K562 (cell line): ENCODE measurements at regions not wholly inside any gene's neighbourhood (a gene's known extent, or its start where the extent isn't known, plus 50 kb on each side); places are given as distances from the start of the nearest gene placed in this dataset.

Source experiments
- ATAC-seq: fragments of 200-7000 bp; cut with Tn5 transposase; 3 replicates; pipeline ENCODE4 v1.9.1; 2020; ENCODE audit warnings: moderate library complexity
- BruUV-seq: library from RNA; stranded (reverse); fragments of 400-500 nt; replicated peaks from 2 replicates; lab custom pipeline; 2021; lab: Mats Ljungman, UMichigan
- CTCF ChIA-PET: fragments of 300-600 bp; formaldehyde crosslinking; extraction: SDS; loops from one replicate; lab custom pipeline; 2021; ENCODE audit warnings: low intra/inter-chr PET ratio; lab: Yijun Ruan, JAX
- POLR2A ChIA-PET: fragments of 300-600, 350-650 bp; sonication (Branson Sonifier 250); formaldehyde crosslinking; extraction: SDS; loops from one replicate; lab custom pipeline; 2021; ENCODE audit warnings: antibody characterized with exemption, inconsistent platforms; lab: Yijun Ruan, JAX
- DNase-seq, 4 experiments: peaks; one replicate each; pipeline versions ENCODE4 v3.0.0 to v3.0.0-alpha.2; 2011 to 2018; ENCODE audit warnings: low spot score in 3 of 4, mixed read lengths in 3 of 4; ENCODE audit errors: extremely low read depth in 1 of 4
- FAIRE-seq: peaks from 2 replicates; lab custom pipeline; 2011; peaks lifted over from hg19 to GRCh38; lab: Jason Lieb, UNC
- H2AFZ ChIP-seq: 2 replicates; pipeline ENCODE4 v1.6.0; 2011; ENCODE audit warnings: low read depth, low read length, control low read depth, inconsistent platforms
- H3K27ac ChIP-seq: fragments of 200-600 bp; 3 replicates; pipeline ENCODE4 v1.8.0; 2011; ENCODE audit warnings: low read depth, mild to moderate bottlenecking, control low read depth, inconsistent platforms, low read length, moderate library complexity, mixed read lengths; ENCODE audit errors: extremely low read depth
- H3K27me3 ChIP-seq, 2 experiments: fragments of 300-600 bp in 1 of 2; 2 replicates in 1 of 2; 3 replicates in 1 of 2; pipeline versions ENCODE4 v1.6.0 to v1.8.0; 2011; ENCODE audit warnings: inconsistent platforms in 2 of 2, low read length in 2 of 2, mild to moderate bottlenecking in 1 of 2, mixed read lengths in 1 of 2, moderate library complexity in 1 of 2; ENCODE audit not compliant: control insufficient read depth in 2 of 2, insufficient read depth in 2 of 2
- H3K36me3 ChIP-seq: fragments of 300-600 bp; 3 replicates; pipeline ENCODE4 v1.8.0; 2011; ENCODE audit warnings: mild to moderate bottlenecking, low read length, inconsistent platforms; ENCODE audit not compliant: control insufficient read depth, insufficient read depth
- H3K4me1 ChIP-seq, 2 experiments: fragments of 200-600 bp in 1 of 2; replicated peaks in 1 of 2; 2 replicates in 1 of 2; 3 replicates in 1 of 2; pipeline versions ENCODE4 v1.5.1 to v1.8.0; 2011; ENCODE audit warnings: inconsistent platforms in 2 of 2, low read length in 2 of 2, mild to moderate bottlenecking in 1 of 2, mixed read lengths in 1 of 2, moderate library complexity in 1 of 2; ENCODE audit not compliant: control insufficient read depth in 2 of 2, insufficient read depth in 2 of 2
- H3K4me2 ChIP-seq: 2 replicates; pipeline ENCODE4 v1.6.1; 2011; ENCODE audit warnings: low read length, control low read depth, inconsistent platforms, mixed read lengths; ENCODE audit not compliant: insufficient read depth
- H3K4me3 ChIP-seq: fragments of 200-600 bp; sonication (generic), shearing (Covaris generic); 2 replicates; pipeline ENCODE4 v1.5.1; 2016; ENCODE audit warnings: control low read depth, inconsistent platforms
- H3K79me2 ChIP-seq: fragments of 200-600 bp; 3 replicates; pipeline ENCODE4 v1.8.0; 2011; ENCODE audit warnings: low read length, inconsistent platforms; ENCODE audit not compliant: control insufficient read depth, insufficient read depth
- H3K9ac ChIP-seq, 2 experiments: 2 replicates each; pipeline versions ENCODE4 v1.6.0 to v1.6.1; 2011; ENCODE audit warnings: low read depth in 2 of 2, low read length in 2 of 2, control low read depth in 1 of 2, inconsistent platforms in 1 of 2, mild to moderate bottlenecking in 1 of 2, mixed read lengths in 1 of 2; ENCODE audit not compliant: insufficient read depth in 1 of 2
- H3K9me1 ChIP-seq: one replicate; pipeline ENCODE4 v1.6.0; 2011; ENCODE audit warnings: inconsistent platforms, mild to moderate bottlenecking, low read length, moderate library complexity; ENCODE audit not compliant: control insufficient read depth, insufficient read depth
- H3K9me3 ChIP-seq: replicated peaks from 2 replicates; pipeline ENCODE4 v1.5.1; 2011; ENCODE audit warnings: low read depth, low read length, inconsistent platforms; ENCODE audit not compliant: control insufficient read depth, insufficient read depth
- H4K20me1 ChIP-seq: replicated peaks from 2 replicates; pipeline ENCODE4 v1.6.1; 2011; ENCODE audit warnings: low read length, inconsistent platforms, mixed read lengths; ENCODE audit not compliant: control insufficient read depth, insufficient read depth
- C11orf30 ChIP-seq: fragments of 450-650 bp; IDR thresholded peaks from 2 replicates; pipeline ENCODE4 v1.6.1; 2016; ENCODE audit warnings: low read depth, mild to moderate bottlenecking
- CBX5 ChIP-seq: IDR thresholded peaks from 2 replicates; pipeline ENCODE4 v1.6.1; 2014; ENCODE audit warnings: low read depth, borderline replicate concordance
- EGR1 ChIP-seq: fragments of 450-650 bp; conservative IDR thresholded peaks from 2 replicates; pipeline ENCODE4 v1.6.1; 2017; ENCODE audit warnings: mild to moderate bottlenecking
- FOXA3 ChIP-seq, 2 experiments: fragments of 450-650 bp in 1 of 2; sonication (generic) in 1 of 2; formaldehyde crosslinking; IDR thresholded peaks in 1 of 2; conservative IDR thresholded peaks in 1 of 2; 2 replicates each; pipeline versions ENCODE4 v1.4.0 to v1.8.0; 2020 to 2022; ENCODE audit warnings: mild to moderate bottlenecking in 2 of 2, missing genetic modification reagents in 1 of 2
- FOXM1 ChIP-seq, 2 experiments: fragments of 450-650 bp in 1 of 2; sonication (generic) in 1 of 2; formaldehyde crosslinking in 1 of 2; IDR thresholded peaks; 2 replicates each; pipeline versions ENCODE4 v1.6.1 to v1.9.0; 2017 to 2022; ENCODE audit warnings: low read depth in 2 of 2, mild to moderate bottlenecking in 2 of 2, missing genetic modification reagents in 1 of 2, moderate library complexity in 1 of 2
- HDAC1 ChIP-seq, 2 experiments: fragments of 450-650 bp; IDR thresholded peaks; 2 replicates each; pipeline ENCODE4 v1.6.1; 2016 to 2017; ENCODE audit warnings: inconsistent platforms in 1 of 2, mild to moderate bottlenecking in 1 of 2, moderate library complexity in 1 of 2
- HINFP ChIP-seq: fragments of 450-650 bp; conservative IDR thresholded peaks from 2 replicates; pipeline ENCODE4 v1.6.1; 2016; ENCODE audit warnings: missing genetic modification characterization, low read depth, mild to moderate bottlenecking, control low read depth, missing compliant biosample characterization
- MAFF ChIP-seq: IDR thresholded peaks from 2 replicates; pipeline ENCODE4 v1.6.1; 2012; ENCODE audit warnings: low read length, improper control_type of control experiment
- MAFK ChIP-seq: IDR thresholded peaks from 2 replicates; pipeline ENCODE4 v1.6.1; 2011; ENCODE audit warnings: low read length, improper control_type of control experiment
- NFYB ChIP-seq: IDR thresholded peaks from 2 replicates; pipeline ENCODE4 v1.6.1; 2011; ENCODE audit warnings: mild to moderate bottlenecking, moderate library complexity; ENCODE audit not compliant: insufficient read length; ENCODE audit errors: extremely low read depth
- NONO ChIP-seq, 2 experiments: fragments of 200-400 bp in 1 of 2; fragments of 450-650 bp in 1 of 2; formaldehyde crosslinking in 1 of 2; IDR thresholded peaks; 2 replicates each; pipeline ENCODE4 v1.6.1; 2017; ENCODE audit warnings: low read depth in 2 of 2, mild to moderate bottlenecking in 2 of 2, moderate library complexity in 2 of 2, low read length in 1 of 2
- POLR3A ChIP-seq: IDR thresholded peaks from 2 replicates; pipeline ENCODE4 v1.6.1; 2011; ENCODE audit warnings: borderline replicate concordance, mild to moderate bottlenecking, moderate library complexity; ENCODE audit not compliant: insufficient read length, insufficient read depth; ENCODE audit errors: extremely low read depth
- SMAD4 ChIP-seq: fragments of 250-450 bp; sonication (Bioruptor Pico); conservative IDR thresholded peaks from 2 replicates; pipeline ENCODE4 v1.8.0; 2021; ENCODE audit warnings: inconsistent platforms, mild to moderate bottlenecking, moderate library complexity
- SP2 ChIP-seq: IDR thresholded peaks from 2 replicates; pipeline ENCODE4 v1.6.1; 2011; ENCODE audit warnings: mild to moderate bottlenecking, low read depth, low read length, moderate library complexity; ENCODE audit not compliant: poor library complexity, severe bottlenecking; ENCODE audit errors: extremely low read depth
- TEAD2 ChIP-seq: fragments of 450-650 bp; IDR thresholded peaks from 2 replicates; pipeline ENCODE4 v1.6.1; 2016; ENCODE audit warnings: missing genetic modification characterization, control low read depth, missing compliant biosample characterization
- U2AF2 ChIP-seq: fragments of 200-400 bp; formaldehyde crosslinking; optimal IDR thresholded peaks from 2 replicates; pipeline ENCODE3; 2017; ENCODE audit warnings: low read depth, mild to moderate bottlenecking, low read length
- XRCC4 ChIP-seq: IDR thresholded peaks from one replicate; pipeline ENCODE4 v1.6.1; 2011; ENCODE audit not compliant: insufficient read depth, insufficient read length; ENCODE audit errors: extremely low read depth
- XRCC5 ChIP-seq: fragments of 200-400 bp; formaldehyde crosslinking; IDR thresholded peaks from 2 replicates; pipeline ENCODE4 v1.6.1; 2017; ENCODE audit warnings: low read depth, mild to moderate bottlenecking, low read length
- ZNF217 ChIP-seq: sonication (generic); formaldehyde crosslinking; IDR thresholded peaks from 2 replicates; pipeline ENCODE4 v1.8.0; 2022; ENCODE audit warnings: mild to moderate bottlenecking, missing genetic modification reagents
- ZNF316 ChIP-seq: fragments of 450-650 bp; IDR thresholded peaks from 2 replicates; pipeline ENCODE4 v1.6.1; 2016
- in situ Hi-C: fragments of 300-500 bp; cut with MboI; formaldehyde crosslinking; loops from 4 replicates; pipeline ENCODE4 v1.15.0; 2018; ENCODE audit warnings: inconsistent platforms, mixed read lengths
- intact Hi-C: fragments of 100-400 bp; cut with micrococcal nuclease; formaldehyde crosslinking; loops from 2 replicates; pipeline ENCODE4 v1.14.2; 2022
- TF ChIP-seq, protein P1 (sequence below): sonication (generic); formaldehyde crosslinking; IDR thresholded peaks from 2 replicates; pipeline ENCODE4 v1.8.0; 2022; ENCODE audit warnings: missing genetic modification reagents, mild to moderate bottlenecking, borderline replicate concordance

DNA sequence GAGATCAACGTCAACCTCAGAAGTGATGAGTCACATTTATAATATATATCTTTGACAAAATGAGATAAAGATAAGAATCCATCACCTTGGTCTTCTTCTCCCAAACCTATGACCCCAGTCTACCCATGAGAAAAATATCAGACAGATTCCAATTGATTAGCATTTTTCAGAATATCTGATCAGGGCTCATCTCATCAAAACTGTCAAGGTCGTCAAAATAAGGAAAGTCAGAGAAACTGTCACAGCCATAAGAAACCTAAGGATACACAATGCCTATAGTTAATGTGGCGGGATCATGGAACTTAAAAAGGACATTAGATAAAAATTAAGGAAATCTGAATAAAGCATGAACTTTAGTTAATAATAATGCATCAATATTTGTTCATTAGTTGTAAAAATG lies 374.1 kb downstream of the FAT4 start (continued):
- TF ChIP-seq HINFP (tag) (no peak), SMAD4 (no peak), U2AF2 (no peak), XRCC5 (no peak), EGR1 (no peak)

DNA sequence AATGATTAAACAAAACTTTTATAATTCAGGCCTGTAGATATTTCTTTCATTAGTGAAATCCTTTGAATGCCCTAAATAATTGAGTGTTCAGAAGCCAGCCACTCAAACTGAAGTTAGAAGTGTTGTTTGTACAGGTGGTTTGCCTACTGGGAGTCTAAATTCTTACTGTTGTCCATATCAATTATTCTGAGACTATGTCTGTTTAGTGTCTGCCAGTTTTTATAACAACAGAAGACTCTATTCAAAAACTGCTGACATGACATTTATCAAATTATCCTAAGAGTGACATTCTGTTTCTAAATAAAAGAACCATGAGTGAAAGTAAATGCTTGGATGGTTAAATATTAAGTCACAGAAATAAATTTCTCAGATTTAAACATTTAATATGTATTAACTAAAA lies 375.1 kb downstream of the FAT4 start:
- ATAC-seq (no peak), DNase-seq (no peak), FAIRE-seq (no peak)
- H3K4me1 ChIP-seq, result no peaks in the 10 kb centered on the region
- BruUV-seq, result no TSS peak
- no peaks in the 10 kb centered on the region for H3K9me1 ChIP-seq
- no peaks in the 10 kb centered on the region for H3K36me3 ChIP-seq
- no peak overlapping the region for H3K27ac ChIP-seq
- no peaks in the 10 kb centered on the region for H4K20me1 ChIP-seq
- no peak overlapping the region for H3K4me2 ChIP-seq
- H2AFZ ChIP-seq, result no peak overlapping the region
- H3K27me3 ChIP-seq, result no peaks in the 10 kb centered on the region
- no peak overlapping the region for H3K4me3 ChIP-seq
- no peak overlapping the region for H3K9ac ChIP-seq
- CTCF ChIA-PET, result no interaction called here
- H3K79me2 ChIP-seq, result no peaks in the 10 kb centered on the region
- POLR2A ChIA-PET, result no interaction called here
- in situ Hi-C loops (no loop called here), intact Hi-C loops (no loop called here)
- H3K9me3 ChIP-seq, result no peaks in the 10 kb centered on the region
- TF ChIP-seq SP2 (no peak), TEAD2 (tag) (no peak), HDAC1 (IDR thresholded peaks at IDR 0.05) (no peak), MAFK (peak; percentile 99), MAFF (peak; percentile 98), FOXA3 (CRISPR knock-in tag; conservative IDR thresholded peaks at IDR 0.05 in 1 of 2, IDR thresholded peaks at IDR 0.05 in 1 of 2) (no peak), POLR3A (no peak), C11orf30 (peak; percentile 87), CBX5 (no peak), FOXM1 (IDR thresholded peaks at IDR 0.05; ENCODE audit: low read depth) (no peak), FOXM1 (CRISPR knock-in tag; IDR thresholded peaks at IDR 0.05; ENCODE audit: low read depth) (no peak), XRCC4 (no peak), ZNF217 (CRISPR knock-in tag) (no peak), NFYB (no peak), ZNF316 (peak; percentile 96), NONO (IDR thresholded peaks at IDR 0.05; ENCODE audit: low read depth in 2 of 2, low read length in 1 of 2) (no peak)
- TF ChIP-seq, protein P1, sequence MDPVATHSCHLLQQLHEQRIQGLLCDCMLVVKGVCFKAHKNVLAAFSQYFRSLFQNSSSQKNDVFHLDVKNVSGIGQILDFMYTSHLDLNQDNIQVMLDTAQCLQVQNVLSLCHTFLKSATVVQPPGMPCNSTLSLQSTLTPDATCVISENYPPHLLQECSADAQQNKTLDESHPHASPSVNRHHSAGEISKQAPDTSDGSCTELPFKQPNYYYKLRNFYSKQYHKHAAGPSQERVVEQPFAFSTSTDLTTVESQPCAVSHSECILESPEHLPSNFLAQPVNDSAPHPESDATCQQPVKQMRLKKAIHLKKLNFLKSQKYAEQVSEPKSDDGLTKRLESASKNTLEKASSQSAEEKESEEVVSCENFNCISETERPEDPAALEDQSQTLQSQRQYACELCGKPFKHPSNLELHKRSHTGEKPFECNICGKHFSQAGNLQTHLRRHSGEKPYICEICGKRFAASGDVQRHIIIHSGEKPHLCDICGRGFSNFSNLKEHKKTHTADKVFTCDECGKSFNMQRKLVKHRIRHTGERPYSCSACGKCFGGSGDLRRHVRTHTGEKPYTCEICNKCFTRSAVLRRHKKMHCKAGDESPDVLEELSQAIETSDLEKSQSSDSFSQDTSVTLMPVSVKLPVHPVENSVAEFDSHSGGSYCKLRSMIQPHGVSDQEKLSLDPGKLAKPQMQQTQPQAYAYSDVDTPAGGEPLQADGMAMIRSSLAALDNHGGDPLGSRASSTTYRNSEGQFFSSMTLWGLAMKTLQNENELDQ, result no peak
